GM06990 (cell line): ENCODE measurements at regions not wholly inside any gene's neighbourhood (a gene's known extent, or its start where the extent isn't known, plus 50 kb on each side); places are given as distances from the start of the nearest gene placed in this dataset.

Experiments
- DNase-seq: peaks from one replicate; pipeline ENCODE4 v3.0.0-alpha.2; 2011; ENCODE audit not compliant: insufficient read length; ENCODE audit errors: extremely low read depth
- H3K27me3 ChIP-seq: replicated peaks from 2 replicates; pipeline ENCODE4 v1.6.0; 2011; ENCODE audit warnings: low read length; ENCODE audit not compliant: control insufficient read depth, insufficient read depth
- H3K36me3 ChIP-seq: 2 replicates; pipeline ENCODE4 v1.5.1; 2011; ENCODE audit warnings: low read length; ENCODE audit not compliant: control insufficient read depth, insufficient read depth
- H3K4me3 ChIP-seq: replicated peaks from 2 replicates; pipeline ENCODE4 v1.5.1; 2011; ENCODE audit warnings: low read depth, mild to moderate bottlenecking, control low read depth, low read length
- CTCF ChIP-seq: IDR thresholded peaks from 2 replicates; pipeline ENCODE4 v1.5.1; 2011; ENCODE audit warnings: low read length, control low read depth, mild to moderate bottlenecking, inconsistent platforms; ENCODE audit not compliant: insufficient read depth, poor library complexity, severe bottlenecking

GRCh38 chr4:152190907-152191306, 345.0 kb downstream of the FBXW7 start:
- no peak for DNase-seq
- Histone ChIP-seq H3K4me3 (no peak overlapping the region), H3K27me3 (no peaks in the 10 kb centered on the region), H3K36me3 (no peaks in the 10 kb centered on the region)
- no peak for TF ChIP-seq CTCF

- Histone ChIP-seq H3K36me3 (no peaks in the 10 kb centered on the region), H3K4me3 (no peak overlapping the region), H3K27me3 (no peaks in the 10 kb centered on the region)
- DNase-seq, result peak; percentile 64
- TF ChIP-seq CTCF, result no peak
Observed at GRCh38 chr4:152189451-152190179, 346.3 kb downstream of the FBXW7 start.

- H3K4me3 ChIP-seq, result no peak overlapping the region
- no peaks in the 10 kb centered on the region for H3K36me3 ChIP-seq
- TF ChIP-seq CTCF, result no peak
- H3K27me3 ChIP-seq, result no peaks in the 10 kb centered on the region
- DNase-seq, result no peak
Observed at GRCh38 chr4:152188801-152189200, 347.1 kb downstream of the FBXW7 start.

- no peak for DNase-seq
- no peaks in the 10 kb centered on the region for H3K36me3 ChIP-seq
- TF ChIP-seq CTCF, result no peak
- H3K27me3 ChIP-seq, result no peaks in the 10 kb centered on the region
- H3K4me3 ChIP-seq, result no peak overlapping the region
Observed at GRCh38 chr4:152187693-152188092, 348.2 kb downstream of the FBXW7 start.

- Histone ChIP-seq H3K36me3 (no peaks in the 10 kb centered on the region), H3K4me3 (no peak overlapping the region), H3K27me3 (no peaks in the 10 kb centered on the region)
- no peak for TF ChIP-seq CTCF
- DNase-seq, result no peak
Observed at GRCh38 chr4:152185786-152186550, 349.9 kb downstream of the FBXW7 start.
